AG04449 (cell line): ENCODE measurements at regions not wholly inside any gene's neighbourhood (a gene's known extent, or its start where the extent isn't known, plus 50 kb on each side); places are given as distances from the start of the nearest gene placed in this dataset.
"Not testable (repeated sequence)": the region's sequence is repeated elsewhere in the genome, so short reads cannot be mapped to it uniquely, and the experiment has no call there.

ENCODE experiments used
- CTCF ChIA-PET: fragments of 350-600 bp; formaldehyde crosslinking; extraction: SDS; loops from one replicate; lab custom pipeline; 2021; ENCODE audit warnings: antibody characterized with exemption; lab: Yijun Ruan, JAX
- POLR2A ChIA-PET: fragments of 400-600, 350-600 bp; formaldehyde crosslinking; extraction: SDS; loops from one replicate; lab custom pipeline; 2020; ENCODE audit warnings: antibody characterized with exemption, inconsistent platforms; lab: Yijun Ruan, JAX
- DNase-seq: peaks from one replicate; pipeline ENCODE4 v3.0.0-alpha.2; 2010; ENCODE audit warnings: low read depth, low spot score
- H3K4me3 ChIP-seq: 2 replicates; pipeline ENCODE4 v1.5.1; 2011; ENCODE audit warnings: low read depth, mild to moderate bottlenecking, control low read depth, low read length
- TF ChIP-seq, protein P1 (sequence below): IDR thresholded peaks from one replicate; pipeline ENCODE4 v1.5.1; 2011; ENCODE audit warnings: mild to moderate bottlenecking, moderate library complexity, low read length, control low read depth, inconsistent platforms; ENCODE audit not compliant: insufficient read depth; ENCODE audit errors: missing control alignments

DNA sequence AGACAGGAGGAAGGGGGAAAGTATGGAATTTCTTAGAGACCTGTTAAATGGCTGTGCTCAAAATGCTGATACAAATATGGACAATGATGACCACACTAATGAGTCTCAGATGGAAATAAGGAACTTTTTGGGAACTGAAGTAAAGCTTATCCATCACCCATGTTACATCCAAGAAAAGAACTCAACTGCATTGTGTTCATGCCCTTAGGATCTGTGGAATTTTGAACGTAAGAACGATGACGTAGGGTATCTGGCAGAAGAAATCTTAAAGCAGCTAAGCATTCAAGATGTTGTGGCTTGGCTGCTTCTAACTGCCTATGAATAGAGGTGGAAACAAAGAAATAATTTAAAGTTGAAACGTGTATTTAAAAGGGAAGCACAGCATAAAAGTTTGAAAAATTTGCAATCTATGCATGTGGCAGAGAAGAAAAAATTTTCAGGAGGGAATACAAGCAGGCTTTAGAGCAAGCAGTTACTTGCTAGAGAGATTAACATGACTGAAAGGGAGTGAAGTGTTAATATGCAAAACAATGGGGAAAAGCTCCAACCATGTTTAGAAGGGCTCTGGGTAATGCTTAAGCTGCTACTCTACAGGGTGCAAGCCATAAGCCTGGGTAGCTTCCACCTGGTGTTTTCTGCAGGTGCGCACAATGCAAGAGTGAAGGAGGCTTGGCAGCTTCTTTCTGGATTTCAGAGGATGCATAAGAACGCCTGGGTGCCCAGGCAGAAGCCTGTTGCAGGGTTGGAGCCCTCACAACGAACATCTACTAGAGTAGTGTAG lies 499.7 kb upstream of the SEMA3D start:
- TF ChIP-seq, protein P1, sequence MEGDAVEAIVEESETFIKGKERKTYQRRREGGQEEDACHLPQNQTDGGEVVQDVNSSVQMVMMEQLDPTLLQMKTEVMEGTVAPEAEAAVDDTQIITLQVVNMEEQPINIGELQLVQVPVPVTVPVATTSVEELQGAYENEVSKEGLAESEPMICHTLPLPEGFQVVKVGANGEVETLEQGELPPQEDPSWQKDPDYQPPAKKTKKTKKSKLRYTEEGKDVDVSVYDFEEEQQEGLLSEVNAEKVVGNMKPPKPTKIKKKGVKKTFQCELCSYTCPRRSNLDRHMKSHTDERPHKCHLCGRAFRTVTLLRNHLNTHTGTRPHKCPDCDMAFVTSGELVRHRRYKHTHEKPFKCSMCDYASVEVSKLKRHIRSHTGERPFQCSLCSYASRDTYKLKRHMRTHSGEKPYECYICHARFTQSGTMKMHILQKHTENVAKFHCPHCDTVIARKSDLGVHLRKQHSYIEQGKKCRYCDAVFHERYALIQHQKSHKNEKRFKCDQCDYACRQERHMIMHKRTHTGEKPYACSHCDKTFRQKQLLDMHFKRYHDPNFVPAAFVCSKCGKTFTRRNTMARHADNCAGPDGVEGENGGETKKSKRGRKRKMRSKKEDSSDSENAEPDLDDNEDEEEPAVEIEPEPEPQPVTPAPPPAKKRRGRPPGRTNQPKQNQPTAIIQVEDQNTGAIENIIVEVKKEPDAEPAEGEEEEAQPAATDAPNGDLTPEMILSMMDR, result no peak
- POLR2A ChIA-PET, result no interaction called here
- CTCF ChIA-PET, result no interaction called here
- no peak overlapping the region for H3K4me3 ChIP-seq
- no peak for DNase-seq

DNA sequence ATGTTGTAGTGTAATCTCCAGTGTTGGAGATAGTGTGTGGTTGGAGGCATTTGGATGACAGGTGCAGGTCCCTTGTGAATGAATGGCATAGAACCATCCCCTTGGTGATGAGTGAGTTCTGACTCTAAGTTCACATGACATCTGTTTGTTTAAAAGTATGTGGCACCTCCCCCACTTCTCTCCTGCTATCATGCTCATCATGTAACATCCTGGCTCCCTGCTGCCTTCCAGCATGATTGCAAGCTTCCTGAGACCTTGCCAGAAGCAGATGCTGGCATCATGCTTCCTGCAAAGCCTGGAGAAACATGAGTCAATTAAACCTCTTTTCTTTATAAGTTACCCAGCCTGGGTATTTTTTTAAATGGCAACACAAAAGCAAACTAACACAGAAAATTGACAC lies 499.0 kb upstream of the SEMA3D start:
- ChIA-PET POLR2A (no interaction called here), CTCF (no interaction called here)
- TF ChIP-seq, protein P1, result no peak
- H3K4me3 ChIP-seq, result no peak overlapping the region
- DNase-seq, result no peak

DNA sequence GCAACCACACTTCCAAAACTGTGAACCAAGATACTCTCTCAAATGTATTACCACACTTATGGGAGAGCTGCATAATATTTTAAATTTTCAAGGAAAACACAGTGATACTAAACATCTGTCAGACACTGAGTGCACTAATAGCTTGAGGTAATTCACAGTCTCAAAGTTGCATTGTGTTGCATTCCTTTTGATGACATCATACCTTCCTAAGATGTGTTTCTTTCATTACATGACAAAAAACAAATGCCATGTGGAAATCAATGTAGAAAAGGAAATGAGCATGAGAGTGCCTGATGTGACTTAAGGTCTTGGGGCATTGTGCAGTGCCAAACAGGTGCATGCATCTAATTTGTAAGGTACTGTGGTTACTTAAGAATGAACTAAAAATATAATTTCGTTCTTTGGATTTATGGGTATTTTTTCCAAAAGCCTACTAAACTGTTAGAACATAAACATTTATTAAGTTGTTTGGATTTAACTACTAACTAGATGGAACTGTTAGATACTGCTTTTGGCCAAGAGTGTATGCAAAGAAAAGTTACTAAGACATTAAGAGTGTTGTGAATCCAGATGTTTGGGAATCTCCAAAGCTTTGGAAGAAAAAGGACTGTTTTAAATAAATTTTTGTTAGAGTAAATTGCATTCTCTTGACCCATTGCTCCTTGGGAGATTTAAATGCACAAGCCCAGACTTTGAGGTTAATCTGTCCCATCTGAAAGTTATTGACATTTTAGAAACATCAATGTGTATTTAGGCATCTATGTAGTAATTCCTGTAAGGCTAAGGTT lies 496.2 kb upstream of the SEMA3D start:
- POLR2A ChIA-PET, result no interaction called here
- TF ChIP-seq, protein P1, result no peak
- DNase-seq, result no peak
- CTCF ChIA-PET, result no interaction called here
- no peak overlapping the region for H3K4me3 ChIP-seq

DNA sequence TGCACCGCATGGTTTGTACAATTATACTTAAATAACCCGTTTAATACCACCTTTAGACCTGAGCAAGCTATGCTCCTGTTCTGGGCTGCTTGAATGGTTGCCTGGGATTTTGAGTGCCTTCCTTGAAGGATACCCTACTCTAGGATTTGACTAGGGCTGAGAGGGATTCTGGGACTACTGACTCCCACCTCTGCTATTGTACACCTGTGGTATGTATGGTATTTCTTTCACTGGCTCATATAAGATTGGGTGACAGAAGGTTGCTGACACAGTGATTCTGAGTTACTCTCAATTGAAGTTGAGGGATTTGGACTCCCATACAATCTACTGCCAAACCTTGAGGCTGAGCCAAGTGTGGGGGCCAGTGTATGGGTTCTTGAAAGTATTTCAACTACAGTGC lies 494.4 kb upstream of the SEMA3D start:
- ChIA-PET CTCF (no interaction called here), POLR2A (no interaction called here)
- TF ChIP-seq, protein P1, result no peak
- DNase-seq, result no peak
- no peak overlapping the region for H3K4me3 ChIP-seq

DNA sequence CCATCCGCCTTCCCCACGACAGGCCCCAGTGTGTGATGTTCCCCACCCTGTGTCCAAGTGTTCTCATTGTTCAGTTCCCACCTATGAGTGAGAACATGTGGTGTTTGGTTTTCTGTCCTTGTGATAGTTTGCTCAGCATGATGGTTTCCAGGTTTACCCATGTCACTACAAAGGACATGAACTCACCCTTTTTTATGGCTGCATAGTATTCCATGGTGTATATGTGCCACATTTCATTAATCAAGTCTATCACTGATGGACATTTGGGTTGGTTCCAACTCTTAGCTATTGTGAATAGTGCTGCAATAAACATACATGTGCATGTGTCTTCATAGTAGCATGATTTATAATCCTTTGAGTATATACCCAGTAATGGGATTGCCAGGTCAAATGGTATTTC lies 488.2 kb upstream of the SEMA3D start:
- DNase-seq, POLR2A ChIA-PET, H3K4me3 ChIP-seq, CTCF ChIA-PET: not testable (repeated sequence)

DNA sequence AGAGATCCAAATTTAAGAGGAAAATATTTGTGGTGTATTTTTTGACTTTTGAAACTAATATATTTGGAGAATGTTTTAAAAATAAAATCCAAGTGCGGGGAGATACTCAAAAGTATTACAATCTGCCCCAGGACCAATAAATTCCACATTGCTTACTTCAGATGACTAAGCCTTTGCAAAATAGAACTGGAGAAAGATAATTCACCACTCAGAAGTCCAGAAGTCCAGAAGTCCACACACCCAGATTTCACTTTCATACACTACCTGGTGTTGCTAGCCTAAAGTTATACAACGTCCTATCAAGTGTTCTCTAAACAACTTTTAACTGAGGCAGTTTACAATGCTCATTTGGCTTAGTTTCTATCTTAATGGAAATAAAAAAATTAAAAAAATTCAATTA lies 487.0 kb upstream of the SEMA3D start:
- no peak for DNase-seq
- TF ChIP-seq, protein P1, result no peak
- ChIA-PET CTCF (interaction anchor here (1.0 kb wide), 1 partner anchor 632 kb away, joined by 4 read pairs; no protein-coding TSS in a partner anchor), POLR2A (no interaction called here)
- no peak overlapping the region for H3K4me3 ChIP-seq

DNA sequence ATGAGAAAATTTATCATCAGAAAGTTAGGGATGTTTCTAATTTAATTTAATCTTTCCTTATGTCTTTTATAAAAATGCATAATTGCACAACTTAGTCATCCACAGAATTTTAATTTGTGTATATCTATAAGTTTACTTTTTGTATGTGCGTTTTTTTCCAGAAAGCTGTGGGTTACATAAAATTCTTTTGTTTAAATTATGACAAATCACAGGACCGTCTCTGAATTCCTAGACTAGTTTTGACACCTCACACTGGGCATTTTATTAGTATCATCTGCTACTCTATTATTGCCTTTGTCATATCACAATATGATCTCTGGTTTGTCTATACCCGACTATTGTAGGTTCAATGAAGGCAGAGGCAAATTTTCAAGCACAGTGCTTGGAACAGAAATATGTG lies 482.4 kb upstream of the SEMA3D start:
- H3K4me3 ChIP-seq, result no peak overlapping the region
- POLR2A ChIA-PET, result no interaction called here
- TF ChIP-seq, protein P1, result no peak
- no peak for DNase-seq
- CTCF ChIA-PET, result no interaction called here
